ENCODE measurements at regions not wholly inside any gene's neighbourhood (a gene's known extent, or its start where the extent isn't known, plus 50 kb on each side); places are given as distances from the start of the nearest gene placed in this dataset.

DNA sequence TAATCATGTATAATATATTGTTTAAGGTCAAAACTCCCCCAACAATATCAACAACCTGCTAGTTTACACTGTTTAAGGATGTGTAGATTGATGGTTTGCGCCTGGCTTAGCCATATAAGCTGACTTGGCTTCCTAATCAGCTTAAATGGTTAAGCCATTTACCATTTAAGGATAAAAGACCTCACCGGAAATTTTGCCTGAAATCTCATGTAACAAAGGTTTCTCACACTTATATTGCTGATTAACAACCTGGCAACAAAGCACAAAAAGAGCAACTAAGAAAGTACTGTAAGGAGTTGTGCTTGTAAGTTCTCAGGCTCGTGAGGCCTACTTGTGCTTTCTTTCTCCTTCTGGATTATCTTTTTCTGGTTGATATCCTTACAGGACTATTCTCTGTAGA, 485.2 kb downstream of the GABRG1 start:
- TF ChIP-seq EZH2 (IDR thresholded peaks at IDR 0.05; ENCODE audit: insufficient read depth, low read length) (no peak), CTCF (IDR thresholded peaks at IDR 0.05; ENCODE audit: insufficient read depth, low read depth, low read length) (no peak)

All from astrocyte (in vitro differentiated cells and primary cell).